Activated CD4-positive, alpha-beta T cell treated with anti-CD3 and anti-CD28 coated beads for 4 hours (primary cell): ENCODE measurements at regions not wholly inside any gene's neighbourhood (a gene's known extent, or its start where the extent isn't known, plus 50 kb on each side); places are given as distances from the start of the nearest gene placed in this dataset.
"Not testable (repeated sequence)": the region's sequence is repeated elsewhere in the genome, so short reads cannot be mapped to it uniquely, and the experiment has no call there.

Experiments used
- DNase-seq, 2 donors: peaks; one replicate each; pipeline ENCODE4 v3.0.0-alpha.2; 2020

DNA sequence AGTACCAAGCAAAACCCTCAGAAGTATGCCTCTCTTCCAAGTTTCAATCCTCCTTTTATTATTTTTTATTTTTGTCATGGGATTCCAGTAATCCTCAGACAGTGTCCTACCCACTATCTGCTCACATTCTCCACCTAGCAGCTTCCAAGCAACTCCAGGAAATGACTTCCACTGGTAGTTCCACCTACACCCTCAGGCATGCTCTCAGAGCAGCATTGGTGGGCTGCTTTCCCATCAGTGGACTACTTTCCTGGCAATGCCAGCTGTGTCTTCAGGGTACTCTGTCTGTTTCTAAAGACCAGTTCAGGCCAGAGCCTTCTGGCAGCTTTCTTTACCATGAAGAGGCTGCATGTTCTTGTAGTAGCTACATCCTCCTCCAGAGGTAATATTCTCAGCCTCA lies 244.0 kb downstream of the HGF start:
- no peak for DNase-seq

DNA sequence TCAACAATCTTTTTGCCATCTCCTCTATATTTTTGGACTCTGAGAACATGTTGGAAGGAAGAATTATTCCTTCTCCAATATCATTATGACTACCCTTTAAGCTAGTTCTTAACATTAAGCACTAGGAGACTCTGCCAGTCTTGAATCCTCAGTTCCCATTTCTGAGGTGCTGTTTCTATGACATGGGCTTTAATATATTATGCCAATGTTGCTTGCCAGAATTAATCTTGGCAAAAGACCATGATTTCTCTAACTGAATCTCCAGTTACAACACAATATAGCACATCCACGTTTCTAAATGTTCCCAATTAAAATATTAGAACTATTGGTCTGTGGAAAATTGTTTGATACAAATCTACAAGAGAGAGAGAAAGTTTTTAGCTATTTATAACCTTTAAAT lies 250.0 kb downstream of the HGF start:
- no peak for DNase-seq

DNA sequence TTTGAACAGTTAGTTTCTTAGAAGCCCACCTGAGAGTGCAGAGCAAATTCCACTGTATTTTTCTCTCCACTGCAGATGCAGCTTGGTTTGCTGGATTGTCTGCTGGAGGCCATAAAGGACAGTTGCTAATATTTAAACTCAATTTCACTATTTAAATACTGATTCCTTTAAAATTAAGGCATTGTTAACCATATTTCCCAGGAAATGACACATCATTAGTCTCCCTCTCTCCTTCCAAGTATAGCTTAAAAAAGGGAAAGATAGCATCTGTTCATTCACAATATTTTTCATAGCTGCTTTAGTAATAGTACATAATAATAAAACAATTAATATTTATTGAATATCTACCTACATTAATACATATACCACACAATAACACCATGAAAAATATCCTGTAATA lies 252.9 kb downstream of the HGF start:
- DNase-seq: no peak

DNA sequence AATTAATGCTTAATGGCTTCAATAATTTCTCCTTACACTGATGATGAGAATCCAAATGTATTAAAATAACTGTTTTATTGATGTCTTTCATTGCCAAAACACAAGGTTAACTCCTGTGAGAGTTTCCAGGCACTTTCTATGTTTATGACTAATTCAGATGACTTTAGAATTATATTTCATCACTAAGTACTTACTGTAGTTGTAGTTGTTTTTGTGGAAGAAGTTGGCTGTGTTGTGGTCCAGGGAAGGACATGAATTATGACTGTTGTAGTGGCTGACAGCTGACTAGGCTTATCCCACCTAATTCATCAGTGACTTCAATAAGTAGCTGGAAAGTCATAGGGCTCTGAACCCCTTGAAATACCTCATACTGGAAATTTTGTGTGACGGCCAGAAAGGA lies 254.8 kb downstream of the HGF start:
- no peak for DNase-seq

DNA sequence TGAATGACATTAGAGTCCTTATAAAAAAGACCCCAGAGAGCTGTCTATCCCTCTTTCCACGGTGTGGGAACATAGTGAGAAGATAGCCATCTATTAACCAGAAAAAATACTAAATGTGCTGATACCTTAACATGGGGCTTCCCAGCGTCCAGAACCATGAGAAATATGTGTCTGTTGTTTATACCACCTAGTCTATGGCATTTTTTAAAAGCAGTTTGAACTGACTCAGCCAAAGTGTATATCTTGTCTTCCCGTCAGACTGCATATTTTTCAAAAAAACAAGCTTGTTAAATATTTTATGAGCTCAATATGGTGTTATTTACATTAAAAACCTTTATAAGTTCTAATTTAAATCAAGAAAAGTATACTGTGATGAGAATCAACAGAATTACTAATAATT lies 255.3 kb downstream of the HGF start:
- DNase-seq: no peak

DNA sequence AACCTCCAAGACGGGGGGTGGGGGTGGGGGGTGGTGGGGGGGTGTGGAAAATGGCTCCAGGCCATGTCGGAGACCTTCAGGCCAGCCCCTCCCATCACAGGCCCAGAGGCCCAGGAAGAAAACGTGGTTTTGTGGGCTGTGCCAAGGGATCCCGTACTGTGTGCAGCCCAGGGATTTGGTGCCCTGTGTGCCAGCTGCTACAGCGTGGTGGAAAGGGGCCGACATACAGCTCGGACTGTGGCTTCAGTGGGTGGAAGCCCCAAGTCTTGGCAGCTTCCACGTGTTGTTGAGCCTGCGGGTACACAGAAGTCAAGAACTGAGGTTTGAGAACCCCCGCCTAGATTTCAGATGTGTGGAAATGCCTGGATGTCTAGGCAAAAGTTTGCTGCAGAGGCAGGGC lies 259.7 kb downstream of the HGF start:
- no peak for DNase-seq

DNA sequence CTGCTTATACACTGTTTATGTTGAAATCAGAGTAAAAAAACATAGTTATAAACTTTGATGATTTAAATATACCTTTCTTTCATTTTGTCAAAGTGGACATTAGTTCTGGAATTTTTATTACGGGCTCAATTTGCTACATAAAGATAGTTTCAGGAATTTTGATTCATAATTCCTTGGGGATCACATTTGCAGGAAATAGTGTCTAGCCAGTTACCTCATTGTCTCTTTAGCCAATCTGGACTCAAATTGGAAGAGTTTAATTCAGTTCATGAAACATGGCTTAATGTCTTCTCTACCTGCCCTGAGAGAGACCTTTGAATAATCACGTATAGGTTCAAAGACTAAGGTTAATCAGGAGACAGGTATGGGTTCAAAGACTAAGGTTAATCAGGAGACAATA lies 262.6 kb downstream of the HGF start:
- DNase-seq: no peak

DNA sequence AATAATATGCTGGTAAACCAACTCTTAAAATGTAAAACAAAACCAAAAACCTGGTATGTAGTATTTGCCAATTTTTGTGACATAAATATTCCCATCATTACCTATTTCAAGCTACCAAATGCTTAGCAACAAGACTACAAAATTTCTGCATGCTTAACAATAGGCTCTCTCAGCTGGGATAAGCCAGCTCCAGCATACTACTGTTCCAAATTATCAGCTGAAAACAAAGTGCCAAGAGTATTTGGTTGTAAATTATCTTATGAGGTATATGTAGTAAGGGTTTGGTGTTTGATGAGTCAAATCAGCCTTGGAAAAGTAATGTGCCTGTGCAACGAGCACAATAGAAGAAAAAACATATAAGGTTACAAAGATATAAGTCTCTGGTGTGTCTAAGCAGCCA lies 263.2 kb downstream of the HGF start:
- DNase-seq: no peak

DNA sequence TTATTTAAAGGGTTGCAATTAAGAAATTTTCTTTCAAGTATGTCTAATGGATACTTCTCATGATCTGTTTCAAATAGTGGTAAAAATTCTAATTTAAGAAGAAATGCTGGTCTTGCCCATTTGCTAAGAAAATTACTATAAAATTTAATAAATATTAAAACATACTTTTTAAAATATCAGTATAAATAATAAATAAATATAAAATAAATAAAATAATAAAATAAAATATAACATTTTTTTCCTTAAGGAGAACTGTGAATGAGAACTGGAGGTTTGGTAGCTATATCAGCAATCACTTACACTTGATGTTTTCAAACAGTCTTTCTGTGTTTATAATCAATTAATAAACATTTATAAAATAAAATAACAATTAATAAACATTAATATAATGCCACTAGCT lies 266.1 kb downstream of the HGF start:
- no peak for DNase-seq

DNA sequence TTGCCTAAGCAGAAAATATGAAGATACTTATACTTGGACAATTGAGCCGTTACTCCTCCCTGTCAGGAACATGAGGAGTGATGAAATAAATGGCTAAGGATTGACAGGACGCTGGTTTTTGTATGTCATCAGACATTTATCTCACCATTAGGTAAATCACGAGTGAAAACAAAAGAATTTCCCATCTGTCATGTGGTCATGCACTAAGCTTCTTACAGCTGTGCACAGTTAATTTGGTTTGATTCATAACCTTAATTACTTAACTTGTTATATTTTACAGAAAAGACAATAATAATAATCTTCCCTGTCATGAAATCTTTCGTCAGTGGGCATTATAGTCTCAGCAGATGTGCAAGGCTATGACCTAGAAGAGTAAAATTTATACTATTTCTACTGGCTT lies 266.5 kb downstream of the HGF start:
- DNase-seq: no peak

DNA sequence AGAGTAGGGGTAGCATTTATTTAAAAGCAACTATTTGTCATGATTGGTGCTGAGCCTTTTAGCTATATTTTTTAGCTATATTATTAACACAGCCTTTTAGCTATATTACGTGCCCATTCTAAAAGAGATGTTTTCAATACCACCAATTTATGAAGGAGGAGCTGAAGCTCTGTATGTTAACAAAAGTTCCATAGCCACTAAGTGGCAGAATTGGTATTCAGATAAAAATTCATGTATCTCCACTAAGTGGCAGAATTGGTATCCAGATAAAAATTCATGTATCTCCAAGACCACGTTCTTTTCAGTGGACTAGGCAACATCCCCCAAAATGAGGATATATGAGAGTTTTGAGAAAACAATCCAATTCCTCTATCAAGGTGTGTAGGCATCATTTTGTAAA lies 268.6 kb downstream of the HGF start:
- DNase-seq: no peak

DNA sequence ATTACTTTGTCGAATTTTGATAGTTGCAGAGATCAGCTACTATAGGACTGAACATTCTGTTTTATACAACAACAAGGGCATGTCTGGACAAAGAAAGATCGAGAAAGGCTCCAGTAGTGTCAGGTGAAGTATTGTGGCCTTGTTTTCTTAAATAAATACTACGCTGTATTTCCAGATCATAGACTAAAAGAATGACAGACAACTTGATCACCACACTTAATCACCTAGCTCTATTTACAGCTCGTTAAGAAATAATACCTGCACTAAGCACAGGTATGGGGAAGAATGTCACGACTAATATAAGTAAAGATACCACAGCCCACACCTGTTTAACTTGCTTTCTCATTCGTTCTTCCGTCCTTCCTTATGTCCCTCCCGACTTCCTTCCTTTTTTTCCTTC lies 269.2 kb downstream of the HGF start:
- no peak for DNase-seq

DNA sequence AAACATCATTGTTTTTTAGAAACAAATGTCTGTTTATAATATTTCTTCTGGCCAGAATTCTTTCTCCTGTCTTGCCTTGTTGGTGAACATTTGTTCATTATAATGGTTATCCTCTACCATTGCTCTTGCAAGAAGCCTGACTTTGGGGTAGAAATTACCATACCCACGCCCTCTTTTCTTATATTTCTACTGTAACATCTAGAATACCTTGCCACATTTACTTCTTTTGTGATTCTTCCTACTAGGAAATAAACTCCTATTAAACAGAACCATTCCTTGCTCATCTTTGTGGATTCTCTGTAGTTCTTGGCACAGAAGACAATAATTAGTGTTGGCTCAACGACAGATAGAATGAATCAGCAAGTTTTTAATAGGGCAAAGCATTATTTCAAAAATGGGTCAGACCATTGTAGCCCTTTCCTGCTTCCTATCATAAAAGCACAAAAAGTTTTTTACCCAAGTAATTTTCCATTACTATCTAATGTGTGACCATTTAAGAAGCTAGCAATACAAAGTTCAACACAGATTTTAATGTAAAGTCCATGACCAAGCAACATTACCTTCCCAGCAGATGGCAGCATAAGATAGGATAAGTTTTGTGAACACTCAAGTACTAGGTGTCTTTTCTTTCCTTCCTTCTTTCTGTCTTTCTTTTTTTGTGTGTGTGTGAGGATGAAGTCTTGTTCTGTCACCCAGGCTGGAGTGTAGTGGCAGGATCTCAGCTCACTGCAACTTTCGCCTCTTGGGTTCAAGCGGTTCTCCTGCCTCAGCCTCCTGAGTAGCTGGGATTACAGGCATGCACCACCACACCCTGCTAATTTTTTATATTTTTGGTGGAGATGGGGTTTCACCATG lies 270.4 kb downstream of the HGF start:
- DNase-seq: no peak

DNA sequence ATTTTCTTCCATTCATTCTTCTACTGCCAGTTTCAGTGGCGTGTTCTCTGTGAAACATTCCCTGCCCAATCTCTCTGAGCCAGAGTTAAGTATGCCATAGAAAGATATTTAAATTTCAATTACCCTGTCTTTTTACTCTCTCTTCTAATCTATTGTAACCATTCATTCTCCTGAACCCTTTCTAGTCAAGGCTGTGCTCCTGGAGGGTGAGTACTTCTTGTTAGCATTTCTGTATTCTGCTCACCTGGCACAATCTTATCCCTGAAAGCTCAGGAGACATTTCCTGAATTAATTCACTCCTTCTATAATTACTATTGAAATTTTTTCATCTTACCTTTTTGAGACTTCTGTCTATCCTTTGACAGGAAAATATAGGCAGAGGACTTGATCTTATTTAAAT lies 271.7 kb downstream of the HGF start:
- no peak for DNase-seq

DNA sequence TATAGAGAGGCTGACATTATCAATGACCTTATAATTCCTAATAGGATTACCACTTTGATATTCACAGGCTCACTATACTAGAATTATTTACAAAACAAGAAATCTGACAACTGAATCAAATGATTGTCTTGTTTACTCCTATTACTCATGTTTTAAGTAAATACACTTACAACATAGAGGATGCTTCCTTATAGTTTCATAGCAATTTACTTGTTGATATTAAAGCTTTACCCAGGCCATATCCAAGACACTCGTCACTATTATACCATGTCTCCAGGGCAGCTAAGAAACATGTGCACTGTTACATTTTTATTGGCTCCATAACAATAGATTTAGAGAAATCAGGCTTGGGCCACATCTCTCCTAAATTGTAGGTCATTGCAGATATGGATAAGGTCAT lies 276.9 kb downstream of the HGF start:
- no peak for DNase-seq

DNA sequence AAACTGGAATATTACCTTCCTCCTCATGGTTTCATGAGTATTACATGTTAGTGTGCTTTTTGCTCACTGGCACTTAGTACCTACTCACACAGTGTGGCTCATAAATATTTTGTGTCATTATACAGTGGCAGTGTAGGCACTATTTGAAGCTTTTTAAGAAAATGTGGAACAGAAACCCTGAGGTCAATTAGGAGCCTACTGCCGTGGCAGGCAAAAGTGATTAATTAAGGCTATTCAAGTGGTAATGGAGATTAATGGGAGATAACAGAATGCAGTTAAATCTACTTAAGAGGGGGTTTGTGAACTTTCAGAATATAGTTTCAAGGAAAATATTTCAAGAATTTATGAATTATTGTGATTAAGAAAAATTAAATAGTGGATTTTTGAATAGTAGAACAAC lies 277.6 kb downstream of the HGF start:
- DNase-seq: no peak

DNA sequence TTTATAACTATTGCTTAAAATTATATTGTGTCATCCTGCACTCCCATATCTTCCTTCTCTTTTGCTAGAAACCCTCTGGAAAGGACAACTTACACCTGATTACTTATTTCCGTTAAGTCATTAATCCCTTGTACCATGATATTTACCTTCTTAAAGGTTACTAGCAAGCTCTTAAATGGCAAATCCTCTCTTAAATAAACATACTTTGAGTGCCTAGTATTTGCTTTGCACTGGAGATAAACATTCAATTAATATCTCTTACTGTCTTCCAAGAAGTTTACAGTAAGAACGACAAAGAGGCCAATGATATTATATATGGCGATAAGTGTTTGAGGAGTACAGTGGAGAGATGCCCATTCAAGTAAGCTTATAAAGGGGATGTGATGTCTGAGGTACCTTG lies 278.3 kb downstream of the HGF start:
- no peak for DNase-seq

DNA sequence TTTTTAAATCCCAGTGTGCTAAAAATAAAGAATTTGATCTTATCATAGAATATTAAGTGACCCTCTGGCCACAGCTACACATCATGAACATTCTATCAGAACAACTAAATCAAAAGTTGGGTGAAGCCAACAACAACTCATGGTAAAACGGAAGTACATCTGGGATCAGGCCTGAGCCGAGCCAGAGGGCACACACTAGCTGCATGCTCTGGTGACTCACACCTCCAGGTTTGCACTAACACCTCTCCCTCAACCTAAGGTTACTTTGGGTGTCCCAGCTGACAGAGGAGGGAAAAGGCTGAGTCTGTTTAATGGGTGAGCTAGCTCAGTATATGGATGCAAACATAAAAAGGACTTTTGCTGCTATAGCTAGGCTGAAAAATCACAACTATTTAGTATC lies 281.6 kb downstream of the HGF start:
- no peak for DNase-seq

DNA sequence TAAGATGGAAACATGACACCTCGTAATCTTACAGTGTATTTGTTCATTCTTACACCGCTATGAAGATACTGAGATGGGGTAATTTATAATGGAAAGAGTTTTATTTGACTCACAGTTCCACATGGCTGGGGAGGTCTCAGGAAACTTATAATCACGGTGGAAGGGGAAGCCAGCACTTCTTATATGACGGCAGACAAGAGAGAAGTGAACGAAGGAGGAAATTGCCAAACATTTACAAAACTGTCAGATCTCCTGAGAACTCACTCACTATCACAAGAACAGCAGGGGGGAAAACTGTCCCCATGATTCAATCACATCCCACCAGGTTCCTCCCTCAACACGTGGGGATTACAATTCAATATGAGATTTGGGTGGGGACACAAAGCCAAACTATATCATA lies 282.3 kb downstream of the HGF start:
- DNase-seq: no peak

DNA sequence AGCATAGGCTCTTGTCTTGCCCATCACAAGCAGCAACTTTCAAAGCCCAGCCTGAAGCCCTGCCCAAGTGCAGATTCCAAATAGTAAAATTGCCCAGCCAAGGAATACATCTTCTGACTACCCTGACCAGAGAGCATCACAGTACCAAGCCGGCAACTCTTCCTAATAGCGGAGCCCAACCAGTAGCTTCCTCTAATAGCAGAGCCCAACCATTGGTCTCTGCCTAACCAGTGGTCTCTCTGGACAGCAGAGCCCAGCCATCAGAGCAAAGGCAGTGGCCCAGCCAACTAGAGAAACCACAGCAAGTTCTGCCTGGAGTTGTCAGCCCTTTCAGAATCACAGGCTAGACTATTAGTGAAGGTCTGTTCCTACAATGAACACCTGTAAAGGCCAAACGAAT lies 285.6 kb downstream of the HGF start:
- DNase-seq: no peak

DNA sequence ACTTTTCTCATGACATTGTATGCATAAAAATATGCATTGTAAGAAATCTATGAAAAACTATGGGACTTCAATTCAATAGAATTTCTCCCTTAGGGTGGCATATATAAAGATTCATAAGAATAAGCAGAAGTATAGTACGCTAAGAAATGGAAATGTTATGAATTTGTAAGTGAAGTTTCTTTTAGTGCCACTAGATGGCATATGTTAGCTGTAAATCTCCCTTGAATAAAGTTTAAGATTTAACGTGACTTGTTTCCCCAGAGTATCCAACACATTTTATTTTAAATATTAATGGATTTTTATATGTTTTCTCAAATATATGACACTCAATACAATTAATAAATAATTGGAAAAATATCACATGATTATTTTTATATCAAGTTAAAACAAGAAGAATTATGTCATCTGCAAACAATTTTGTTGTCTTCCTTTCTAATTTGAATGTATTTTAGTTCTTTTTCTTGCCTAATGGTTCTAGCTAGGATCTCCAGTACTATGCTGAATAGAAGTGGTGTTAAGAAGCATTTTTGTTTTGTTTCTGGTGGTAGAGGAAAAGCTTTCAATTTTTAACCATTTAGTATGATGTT lies 287.2 kb downstream of the HGF start:
- DNase-seq: no peak

DNA sequence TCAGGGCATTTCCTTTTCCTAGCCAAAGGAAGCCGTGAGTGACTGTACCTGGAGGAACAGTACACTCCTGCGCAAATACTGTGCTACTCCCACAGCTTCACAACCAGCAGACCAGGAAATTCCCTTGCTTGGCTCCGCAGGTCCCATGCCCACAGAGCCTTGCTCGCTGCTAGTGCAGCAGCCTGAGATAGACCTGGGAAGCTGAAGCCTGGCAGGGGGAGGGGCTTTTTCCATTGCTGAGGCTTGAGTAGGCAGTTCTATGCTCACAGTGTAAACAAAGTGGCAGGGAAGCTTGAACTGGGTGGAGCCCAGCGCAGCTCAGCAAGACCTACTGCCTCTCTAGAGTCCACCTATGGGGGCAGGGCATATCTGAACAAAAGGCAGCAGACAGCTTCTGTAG lies 291.2 kb downstream of the HGF start:
- no peak for DNase-seq

DNA sequence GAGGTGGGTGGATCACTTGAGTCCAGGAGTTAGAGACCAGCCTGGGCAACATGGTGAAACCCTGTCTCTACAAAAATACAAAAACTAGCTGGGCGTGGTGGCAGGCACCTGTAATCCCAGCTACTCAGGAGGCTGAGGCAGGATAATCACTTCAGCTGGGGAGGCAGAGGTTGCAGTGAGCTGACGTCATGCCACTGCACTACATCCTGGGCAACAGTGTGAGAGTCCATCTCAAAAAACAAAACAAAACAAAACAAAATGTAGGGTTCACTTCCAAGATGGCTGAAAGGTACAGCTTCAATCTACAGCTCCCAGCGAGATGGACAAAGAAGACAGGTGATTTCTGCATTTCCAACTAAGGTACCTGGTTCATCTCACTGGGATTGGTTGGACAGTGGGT lies 291.6 kb downstream of the HGF start:
- not testable (repeated sequence) for DNase-seq

DNA sequence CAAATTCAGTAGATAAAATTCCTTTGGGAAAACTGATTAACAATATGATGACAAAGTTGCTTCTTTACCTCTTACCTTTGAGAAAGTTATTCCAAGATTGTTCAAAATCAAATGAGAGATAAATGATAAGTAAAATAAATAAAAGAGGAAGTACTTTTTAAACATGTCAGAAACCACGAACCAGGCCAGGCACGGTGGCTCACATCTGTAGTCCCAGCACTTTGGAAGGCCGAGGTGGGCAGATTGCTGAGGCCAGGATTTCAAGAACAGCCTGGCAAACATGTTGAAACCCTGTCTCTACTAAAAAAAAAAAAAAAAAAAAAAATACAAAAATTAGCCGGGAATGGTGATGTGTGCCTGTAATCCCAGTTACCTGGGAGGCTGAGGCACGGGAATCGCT lies 296.6 kb downstream of the HGF start:
- DNase-seq: no peak

DNA sequence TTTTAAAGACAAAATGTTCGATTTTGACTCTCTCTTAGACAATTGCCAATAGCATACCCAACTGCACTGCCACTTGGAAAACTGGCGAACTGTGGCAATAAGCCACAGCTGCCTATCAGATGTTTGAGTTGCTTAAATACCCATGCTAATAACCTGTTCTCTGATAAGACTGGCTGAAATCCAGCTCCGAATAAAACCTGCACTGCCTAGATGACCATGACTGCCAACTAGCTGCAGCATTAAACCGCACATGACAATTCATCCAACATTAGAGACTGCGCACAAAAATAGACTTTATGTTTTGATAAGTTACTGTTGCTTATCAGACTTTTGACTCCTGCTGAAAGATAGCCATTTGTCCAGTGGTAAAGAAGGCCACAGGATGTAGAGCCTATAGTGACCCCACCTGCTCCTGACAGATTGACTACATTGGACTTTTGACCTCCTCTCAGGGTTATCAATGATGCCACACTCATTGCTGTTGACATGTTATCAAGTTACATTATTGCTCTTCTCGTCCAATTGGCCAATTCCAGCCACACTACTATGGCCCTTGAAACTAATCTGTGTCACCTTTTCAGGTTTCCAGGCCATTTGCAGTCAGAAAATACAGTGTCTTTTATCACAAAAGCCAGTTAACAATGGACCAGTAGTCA lies 299.0 kb downstream of the HGF start:
- DNase-seq: no peak
